Colonic mucosa (tissue), 4 donors: ENCODE measurements at regions not wholly inside any gene's neighbourhood (a gene's known extent, or its start where the extent isn't known, plus 50 kb on each side); places are given as distances from the start of the nearest gene placed in this dataset.

Experiments used
- DNase-seq: peaks from one replicate; pipeline ENCODE4 v3.0.0-alpha.2; 2020
- H3K27ac ChIP-seq: fragments of 200-600 bp; one replicate; pipeline ENCODE4 v1.8.0; 2021
- H3K27me3 ChIP-seq: fragments of 200-600 bp; one replicate; pipeline ENCODE4 v1.8.0; 2021
- H3K36me3 ChIP-seq: fragments of 200-600 bp; one replicate; pipeline ENCODE4 v1.8.0; 2021
- H3K4me1 ChIP-seq: fragments of 200-600 bp; one replicate; pipeline ENCODE4 v1.8.0; 2021; ENCODE audit warnings: mild to moderate bottlenecking
- H3K4me3 ChIP-seq: fragments of 200-600 bp; one replicate; pipeline ENCODE4 v1.8.0; 2021
- H3K9ac ChIP-seq, 2 donors: one replicate each; pipeline ENCODE4 v1.7.0; 2013; ENCODE audit warnings: control low read depth in 2 of 2, low read depth in 2 of 2, low read length in 2 of 2
- H3K9me3 ChIP-seq: fragments of 200-600 bp; one replicate; pipeline ENCODE4 v1.8.0; 2021
- CTCF ChIP-seq: fragments of 200-600 bp; IDR thresholded peaks from one replicate; pipeline ENCODE4 v1.8.0; 2022; ENCODE audit warnings: antibody characterized with exemption, mild to moderate bottlenecking
- intact Hi-C: fragments of 100-400 bp; cut with DNase I; formaldehyde crosslinking; loops from one replicate; pipeline ENCODE4 v1.14.1; 2022
- donor health status: healthy.
- donor health status: DM: no; HTN: no; CAD: no.
- donor health status: DM: no; HTN: no; CAD: no.

GRCh38 chr20:21918398-21918797 lies 212.9 kb downstream of the PAX1 start:
- Histone ChIP-seq H3K27ac (no peak overlapping the region), H3K36me3 (no peaks in the 10 kb centered on the region), H3K9ac (no peak overlapping the region), H3K9me3 (no peaks in the 10 kb centered on the region), H3K4me3 (no peak overlapping the region), H3K4me1 (no peaks in the 10 kb centered on the region), H3K27me3 (no peaks in the 10 kb centered on the region)
- intact Hi-C loops = no loop called here
- no peak for DNase-seq
- TF ChIP-seq CTCF = no peak

- Histone ChIP-seq H3K36me3 (no peaks in the 10 kb centered on the region), H3K4me1 (no peaks in the 10 kb centered on the region), H3K27me3 (no peaks in the 10 kb centered on the region), H3K9ac (no peak overlapping the region), H3K9me3 (no peaks in the 10 kb centered on the region), H3K27ac (no peak overlapping the region), H3K4me3 (no peak overlapping the region)
- TF ChIP-seq CTCF = no peak
- intact Hi-C loops = no loop called here
- no peak for DNase-seq
These were observed 196.9 kb downstream of the PAX1 start for GRCh38 chr20:21902391-21902790.

GRCh38 chr20:21901470-21902275 lies 196.2 kb downstream of the PAX1 start:
- Histone ChIP-seq H3K4me3 (no peak overlapping the region), H3K27ac (no peak overlapping the region), H3K9me3 (no peaks in the 10 kb centered on the region), H3K4me1 (no peaks in the 10 kb centered on the region), H3K36me3 (no peaks in the 10 kb centered on the region), H3K9ac (no peak overlapping the region), H3K27me3 (no peaks in the 10 kb centered on the region)
- peak; percentile 22 for DNase-seq
- TF ChIP-seq CTCF = no peak
- intact Hi-C loops = no loop called here

DNA sequence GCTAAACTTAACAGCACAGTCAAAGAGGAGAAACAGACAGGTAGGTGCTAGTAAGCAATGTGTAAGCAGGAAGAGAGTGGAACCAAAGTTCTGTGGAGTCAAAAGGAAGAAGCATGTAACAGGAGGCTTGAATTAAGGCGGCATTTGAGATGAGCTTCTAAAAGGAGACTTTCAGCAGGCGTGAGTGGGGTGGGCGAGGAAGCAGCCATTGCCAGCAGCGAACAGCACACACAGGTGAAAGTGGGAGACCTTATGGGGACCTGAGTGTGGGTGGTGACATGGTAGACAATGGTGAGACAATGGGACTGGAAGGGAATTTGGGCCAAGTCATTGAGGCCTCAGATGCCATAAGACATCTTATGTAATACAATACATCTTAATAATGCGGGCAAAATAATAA lies 195.0 kb downstream of the PAX1 start:
- intact Hi-C loops = no loop called here
- no peak for DNase-seq
- Histone ChIP-seq H3K27me3 (no peaks in the 10 kb centered on the region), H3K4me1 (no peaks in the 10 kb centered on the region), H3K27ac (no peak overlapping the region), H3K9me3 (no peaks in the 10 kb centered on the region), H3K9ac (no peak overlapping the region), H3K36me3 (no peaks in the 10 kb centered on the region), H3K4me3 (no peak overlapping the region)
- no peak for TF ChIP-seq CTCF

DNA sequence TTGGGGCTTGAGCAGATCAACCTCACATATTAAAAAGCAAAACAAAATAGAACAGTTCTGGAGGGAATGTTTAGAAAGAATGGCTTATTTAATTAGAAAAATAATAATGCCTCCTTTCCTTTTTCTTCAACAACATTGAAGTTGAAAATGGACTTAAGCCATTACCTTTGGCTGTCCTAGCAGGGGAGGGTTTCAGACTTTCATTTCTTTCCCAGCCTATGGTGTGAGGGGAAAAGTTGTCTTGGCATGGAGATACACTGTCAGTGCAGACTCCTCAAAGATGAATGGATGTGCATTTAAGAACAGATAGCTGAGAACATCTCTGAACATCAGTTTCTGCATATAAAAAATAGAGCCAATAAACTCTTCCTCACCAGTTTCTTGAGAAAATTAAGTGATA lies 169.5 kb downstream of the PAX1 start:
- H3K9ac ChIP-seq = no peak overlapping the region
- H3K36me3 ChIP-seq = no peaks in the 10 kb centered on the region
- no peaks in the 10 kb centered on the region for H3K27me3 ChIP-seq
- no peak overlapping the region for H3K27ac ChIP-seq
- intact Hi-C loops = no loop called here
- no peak for TF ChIP-seq CTCF
- no peaks in the 10 kb centered on the region for H3K9me3 ChIP-seq
- H3K4me1 ChIP-seq = no peaks in the 10 kb centered on the region
- H3K4me3 ChIP-seq = no peak overlapping the region
- DNase-seq = no peak
